ENCODE measurements at regions not wholly inside any gene's neighbourhood (a gene's known extent, or its start where the extent isn't known, plus 50 kb on each side); places are given as distances from the start of the nearest gene placed in this dataset.
"Not testable (repeated sequence)": the region's sequence is repeated elsewhere in the genome, so short reads cannot be mapped to it uniquely, and the experiment has no call there.

- Histone ChIP-seq H3K36me3 (ENCODE audit: control insufficient read depth, insufficient read depth, low read length) (no peaks in the 10 kb centered on the region), H3K27me3 (ENCODE audit: control insufficient read depth, insufficient read depth, low read length) (no peaks in the 10 kb centered on the region)
Measured at GRCh38 chr2:189344043-189344442, 97.2 kb upstream of the WDR75 start.

GRCh38 chr2:189347540-189347939, 93.7 kb upstream of the WDR75 start:
- Histone ChIP-seq H3K36me3 (ENCODE audit: control insufficient read depth, insufficient read depth, low read length) (no peaks in the 10 kb centered on the region), H3K9me3 (ENCODE audit: control insufficient read depth, insufficient read depth, low read depth, low read length) (peaks cover 11% of the 10 kb centered on the region), H3K4me3 (ENCODE audit: low read depth, low read length) (no peak overlapping the region), H3K27me3 (ENCODE audit: control insufficient read depth, insufficient read depth, low read length) (no peaks in the 10 kb centered on the region), H3K4me1 (ENCODE audit: control insufficient read depth, insufficient read depth, low read length) (peaks cover 3% of the 10 kb centered on the region; the same call in 1 of the 2 replicates), H3K9ac (ENCODE audit: low read length) (no peak overlapping the region), H3K27ac (ENCODE audit: low read depth, low read length) (no peak overlapping the region; the same call in 1 of the 2 replicates)

More at GRCh38 chr2:189344043-189344442, 97.2 kb upstream of the WDR75 start:
- H3K4me3 ChIP-seq (ENCODE audit: low read depth, low read length) = no peak overlapping the region
- H3K4me1 ChIP-seq (ENCODE audit: control insufficient read depth, insufficient read depth, low read length) = peaks cover 3% of the 10 kb centered on the region; the same call in 1 of the 2 replicates
- peaks cover 25% of the 10 kb centered on the region for H3K9me3 ChIP-seq (ENCODE audit: control insufficient read depth, insufficient read depth, low read depth, low read length)
- H3K27ac ChIP-seq (ENCODE audit: low read depth, low read length) = no peak overlapping the region
- no peak overlapping the region for H3K9ac ChIP-seq (ENCODE audit: low read length)

GRCh38 chr2:189348369-189348768, 92.9 kb upstream of the WDR75 start:
- peaks cover 3% of the 10 kb centered on the region; the same call in 1 of the 2 replicates for H3K4me1 ChIP-seq (ENCODE audit: control insufficient read depth, insufficient read depth, low read length)
- H3K9me3 ChIP-seq (ENCODE audit: control insufficient read depth, insufficient read depth, low read depth, low read length) = peaks cover 7% of the 10 kb centered on the region; the same call in 1 of the 2 replicates
- H3K4me3 ChIP-seq (ENCODE audit: low read depth, low read length) = no peak overlapping the region
- no peaks in the 10 kb centered on the region for H3K36me3 ChIP-seq (ENCODE audit: control insufficient read depth, insufficient read depth, low read length)
- H3K9ac ChIP-seq (ENCODE audit: low read length) = no peak overlapping the region
- no peak overlapping the region for H3K27ac ChIP-seq (ENCODE audit: low read depth, low read length)
- H3K27me3 ChIP-seq (ENCODE audit: control insufficient read depth, insufficient read depth, low read length) = no peaks in the 10 kb centered on the region

- Histone ChIP-seq H3K4me3 (ENCODE audit: low read depth, low read length) (no peak overlapping the region), H3K9ac (ENCODE audit: low read length) (no peak overlapping the region), H3K36me3 (ENCODE audit: control insufficient read depth, insufficient read depth, low read length) (no peaks in the 10 kb centered on the region), H3K4me1 (ENCODE audit: control insufficient read depth, insufficient read depth, low read length) (peaks cover 3% of the 10 kb centered on the region; the same call in 1 of the 2 replicates), H3K27me3 (ENCODE audit: control insufficient read depth, insufficient read depth, low read length) (no peaks in the 10 kb centered on the region), H3K9me3 (ENCODE audit: control insufficient read depth, insufficient read depth, low read depth, low read length) (peaks cover 7% of the 10 kb centered on the region; the same call in 1 of the 2 replicates), H3K27ac (ENCODE audit: low read depth, low read length) (no peak overlapping the region)
Measured at GRCh38 chr2:189350540-189351209, 90.6 kb upstream of the WDR75 start.

- H3K9ac ChIP-seq (ENCODE audit: low read length); H3K36me3 ChIP-seq (ENCODE audit: control insufficient read depth, insufficient read depth, low read length); H3K4me1 ChIP-seq (ENCODE audit: control insufficient read depth, insufficient read depth, low read length); H3K9me3 ChIP-seq (ENCODE audit: control insufficient read depth, insufficient read depth, low read depth, low read length); H3K27ac ChIP-seq (ENCODE audit: low read depth, low read length); H3K27me3 ChIP-seq (ENCODE audit: control insufficient read depth, insufficient read depth, low read length); H3K4me3 ChIP-seq (ENCODE audit: low read depth, low read length): not testable (repeated sequence)
Measured at GRCh38 chr2:189351933-189352332, 89.3 kb upstream of the WDR75 start.

GRCh38 chr2:189357375-189357774, 83.9 kb upstream of the WDR75 start:
- H3K27me3 ChIP-seq (ENCODE audit: control insufficient read depth, insufficient read depth, low read length); H3K9ac ChIP-seq (ENCODE audit: low read length); H3K4me3 ChIP-seq (ENCODE audit: low read depth, low read length); H3K9me3 ChIP-seq (ENCODE audit: control insufficient read depth, insufficient read depth, low read depth, low read length); H3K36me3 ChIP-seq (ENCODE audit: control insufficient read depth, insufficient read depth, low read length); H3K4me1 ChIP-seq (ENCODE audit: control insufficient read depth, insufficient read depth, low read length); H3K27ac ChIP-seq (ENCODE audit: low read depth, low read length): not testable (repeated sequence)

GRCh38 chr2:189360861-189361260, 80.4 kb upstream of the WDR75 start:
- Histone ChIP-seq H3K4me1 (ENCODE audit: control insufficient read depth, insufficient read depth, low read length) (no peaks in the 10 kb centered on the region), H3K9ac (ENCODE audit: low read length) (no peak overlapping the region), H3K27ac (ENCODE audit: low read depth, low read length) (no peak overlapping the region), H3K9me3 (ENCODE audit: control insufficient read depth, insufficient read depth, low read depth, low read length) (no peaks in the 10 kb centered on the region), H3K27me3 (ENCODE audit: control insufficient read depth, insufficient read depth, low read length) (no peaks in the 10 kb centered on the region), H3K36me3 (ENCODE audit: control insufficient read depth, insufficient read depth, low read length) (no peaks in the 10 kb centered on the region), H3K4me3 (ENCODE audit: low read depth, low read length) (no peak overlapping the region)

- Histone ChIP-seq H3K4me1 (ENCODE audit: control insufficient read depth, insufficient read depth, low read length) (no peaks in the 10 kb centered on the region), H3K27me3 (ENCODE audit: control insufficient read depth, insufficient read depth, low read length) (no peaks in the 10 kb centered on the region), H3K9me3 (ENCODE audit: control insufficient read depth, insufficient read depth, low read depth, low read length) (no peaks in the 10 kb centered on the region), H3K27ac (ENCODE audit: low read depth, low read length) (no peak overlapping the region), H3K9ac (ENCODE audit: low read length) (no peak overlapping the region), H3K36me3 (ENCODE audit: control insufficient read depth, insufficient read depth, low read length) (no peaks in the 10 kb centered on the region), H3K4me3 (ENCODE audit: low read depth, low read length) (no peak overlapping the region)
Measured at GRCh38 chr2:189362283-189362682, 79.0 kb upstream of the WDR75 start.

- Histone ChIP-seq H3K9ac (ENCODE audit: low read length) (no peak overlapping the region), H3K36me3 (ENCODE audit: control insufficient read depth, insufficient read depth, low read length) (no peaks in the 10 kb centered on the region), H3K27ac (ENCODE audit: low read depth, low read length) (no peak overlapping the region), H3K4me3 (ENCODE audit: low read depth, low read length) (no peak overlapping the region), H3K4me1 (ENCODE audit: control insufficient read depth, insufficient read depth, low read length) (no peaks in the 10 kb centered on the region), H3K9me3 (ENCODE audit: control insufficient read depth, insufficient read depth, low read depth, low read length) (no peaks in the 10 kb centered on the region), H3K27me3 (ENCODE audit: control insufficient read depth, insufficient read depth, low read length) (no peaks in the 10 kb centered on the region)
Measured at GRCh38 chr2:189363559-189363958, 77.7 kb upstream of the WDR75 start.

- H3K4me1 ChIP-seq (ENCODE audit: control insufficient read depth, insufficient read depth, low read length) = no peaks in the 10 kb centered on the region
- H3K36me3 ChIP-seq (ENCODE audit: control insufficient read depth, insufficient read depth, low read length) = no peaks in the 10 kb centered on the region
- H3K27ac ChIP-seq (ENCODE audit: low read depth, low read length) = no peak overlapping the region
- H3K4me3 ChIP-seq (ENCODE audit: low read depth, low read length) = no peak overlapping the region
- H3K9ac ChIP-seq (ENCODE audit: low read length) = no peak overlapping the region
- H3K27me3 ChIP-seq (ENCODE audit: control insufficient read depth, insufficient read depth, low read length) = no peaks in the 10 kb centered on the region
- no peaks in the 10 kb centered on the region for H3K9me3 ChIP-seq (ENCODE audit: control insufficient read depth, insufficient read depth, low read depth, low read length)
Measured at GRCh38 chr2:189364607-189365006, 76.7 kb upstream of the WDR75 start.

GRCh38 chr2:189366349-189366748, 74.9 kb upstream of the WDR75 start:
- Histone ChIP-seq H3K4me1 (ENCODE audit: control insufficient read depth, insufficient read depth, low read length) (no peaks in the 10 kb centered on the region), H3K27me3 (ENCODE audit: control insufficient read depth, insufficient read depth, low read length) (no peaks in the 10 kb centered on the region), H3K9me3 (ENCODE audit: control insufficient read depth, insufficient read depth, low read depth, low read length) (no peaks in the 10 kb centered on the region; the same call in 1 of the 2 replicates), H3K4me3 (ENCODE audit: low read depth, low read length) (no peak overlapping the region), H3K36me3 (ENCODE audit: control insufficient read depth, insufficient read depth, low read length) (no peaks in the 10 kb centered on the region), H3K9ac (ENCODE audit: low read length) (no peak overlapping the region), H3K27ac (ENCODE audit: low read depth, low read length) (no peak overlapping the region)
